Gastrocnemius medialis (tissue), 4 donors: ENCODE measurements at regions not wholly inside any gene's neighbourhood (a gene's known extent, or its start where the extent isn't known, plus 50 kb on each side); places are given as distances from the start of the nearest gene placed in this dataset.

Source experiments
- CTCF ChIP-seq, 5 experiments: fragments of 450-650 bp in 3 of 5; fragments of 200-600 bp in 2 of 5; sonication (generic) in 2 of 5; IDR thresholded peaks in 4 of 5; conservative IDR thresholded peaks in 1 of 5; 1 replicate in 4 of 5; 2 replicates in 1 of 5; pipeline ENCODE4 v1.5.1; 2016 to 2019; ENCODE audit warnings: antibody characterized with exemption in 5 of 5, mild to moderate bottlenecking in 3 of 5, moderate library complexity in 3 of 5
- POLR2A ChIP-seq, 2 donors: fragments of 450-650 bp; IDR thresholded peaks; one replicate each; pipeline ENCODE4 v1.6.1; 2017; ENCODE audit warnings: antibody characterized with exemption in 2 of 2, mild to moderate bottlenecking in 2 of 2, moderate library complexity in 2 of 2

DNA sequence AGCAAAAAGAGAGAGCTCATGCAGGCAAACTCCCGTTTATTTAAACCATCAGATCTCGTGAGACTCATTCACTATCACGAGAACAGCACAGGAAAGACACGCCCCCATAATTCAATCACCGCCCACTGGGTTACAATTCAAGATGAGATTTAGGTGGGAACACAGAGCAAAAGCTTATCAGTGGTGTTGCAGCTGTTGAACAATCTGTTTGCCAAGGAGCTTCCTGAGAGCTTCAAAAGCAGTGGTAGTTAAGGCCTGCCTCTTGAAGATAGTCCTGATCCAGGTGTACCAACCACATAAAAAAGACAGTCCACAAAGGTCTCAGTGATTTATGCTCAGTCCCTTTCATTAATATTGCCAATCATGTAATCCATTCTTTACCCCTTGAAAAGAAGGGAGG is 269.4 kb upstream of the IRAK1BP1 start:
- TF ChIP-seq CTCF (IDR thresholded peaks at IDR 0.05 in 4 of 5, conservative IDR thresholded peaks at IDR 0.05 in 1 of 5) (no peak), POLR2A (IDR thresholded peaks at IDR 0.05) (no peak)
